Femur (tissue), 1 donor: ENCODE measurements at regions not wholly inside any gene's neighbourhood (a gene's known extent, or its start where the extent isn't known, plus 50 kb on each side); places are given as distances from the start of the nearest gene placed in this dataset.

Experiments
- DNase-seq: peaks from one replicate; pipeline ENCODE4 v3.0.0-alpha.2; 2017

- no peak for DNase-seq
These were observed 51.4 kb upstream of the CHMP2B start for GRCh38 chr3:87175732-87176131.

GRCh38 chr3:87173776-87174175 is 53.3 kb upstream of the CHMP2B start:
- no peak for DNase-seq

GRCh38 chr3:87173071-87173470 is 54.0 kb upstream of the CHMP2B start:
- DNase-seq = no peak

GRCh38 chr3:87167628-87168456 is 59.3 kb upstream of the CHMP2B start:
- DNase-seq = peak; percentile 22

GRCh38 chr3:87164245-87164644 is 62.9 kb upstream of the CHMP2B start:
- no peak for DNase-seq

- no peak for DNase-seq
These were observed 65.3 kb upstream of the CHMP2B start for GRCh38 chr3:87161851-87162250.

- no peak for DNase-seq
These were observed 65.7 kb upstream of the CHMP2B start for GRCh38 chr3:87161417-87161816.

- no peak for DNase-seq
These were observed 66.1 kb upstream of the CHMP2B start for GRCh38 chr3:87161013-87161412.

- DNase-seq = no peak
These were observed 68.3 kb upstream of the CHMP2B start for GRCh38 chr3:87158823-87159222.

GRCh38 chr3:87148020-87148419 is 79.1 kb upstream of the CHMP2B start:
- DNase-seq = no peak

- no peak for DNase-seq
These were observed 79.5 kb upstream of the CHMP2B start for GRCh38 chr3:87147562-87147961.

- no peak for DNase-seq
These were observed 81.6 kb upstream of the CHMP2B start for GRCh38 chr3:87145553-87145952.

- DNase-seq = no peak
These were observed 91.0 kb upstream of the CHMP2B start for GRCh38 chr3:87136066-87136596.

GRCh38 chr3:87135412-87135811 is 91.7 kb upstream of the CHMP2B start:
- DNase-seq = no peak

- DNase-seq = no peak
These were observed 94.3 kb upstream of the CHMP2B start for GRCh38 chr3:87132801-87133200.

GRCh38 chr3:87128006-87128405 is 99.1 kb upstream of the CHMP2B start:
- no peak for DNase-seq

- DNase-seq = no peak
These were observed 99.8 kb upstream of the CHMP2B start for GRCh38 chr3:87127281-87127680.

- no peak for DNase-seq
These were observed 100.8 kb upstream of the CHMP2B start for GRCh38 chr3:87126321-87126720.

- DNase-seq = no peak
These were observed 102.0 kb upstream of the CHMP2B start for GRCh38 chr3:87125116-87125515.

GRCh38 chr3:87122766-87123165 is 104.3 kb upstream of the CHMP2B start:
- no peak for DNase-seq

GRCh38 chr3:87121856-87122255 is 105.3 kb upstream of the CHMP2B start:
- DNase-seq = no peak

- no peak for DNase-seq
These were observed 106.2 kb upstream of the CHMP2B start for GRCh38 chr3:87120881-87121280.

- no peak for DNase-seq
These were observed 106.9 kb upstream of the CHMP2B start for GRCh38 chr3:87120236-87120635.

GRCh38 chr3:87109465-87109864 is 117.6 kb upstream of the CHMP2B start:
- DNase-seq = no peak
